HepG2 (cell line): ENCODE measurements at regions not wholly inside any gene's neighbourhood (a gene's known extent, or its start where the extent isn't known, plus 50 kb on each side); places are given as distances from the start of the nearest gene placed in this dataset.

Experiments used
- FOXK2 ChIP-seq: fragments of 450-650 bp; IDR thresholded peaks from 2 replicates; pipeline ENCODE4 v1.6.1; 2016
- FOXP1 ChIP-seq, 2 experiments: fragments of 450-650 bp in 1 of 2; IDR thresholded peaks; 2 replicates each; pipeline ENCODE4 v1.6.1; 2017 to 2018; ENCODE audit warnings: antibody characterized with exemption in 1 of 2
- GZF1 ChIP-seq: sonication (generic); formaldehyde crosslinking; IDR thresholded peaks from 2 replicates; pipeline ENCODE4 v1.5.1; 2020; ENCODE audit warnings: mild to moderate bottlenecking, missing genetic modification reagents
- HES4 ChIP-seq: sonication (generic); formaldehyde crosslinking; IDR thresholded peaks from 2 replicates; pipeline ENCODE4 v1.9.0; 2021; ENCODE audit warnings: mild to moderate bottlenecking, missing genetic modification reagents, borderline replicate concordance
- HMG20A ChIP-seq: IDR thresholded peaks from 2 replicates; pipeline ENCODE4 v1.6.1; 2016; ENCODE audit warnings: borderline replicate concordance
- HOXA3 ChIP-seq: sonication (generic); formaldehyde crosslinking; IDR thresholded peaks from 2 replicates; pipeline ENCODE4 v1.5.0; 2020; ENCODE audit warnings: missing genetic modification reagents
- MED1 ChIP-seq: sonication (generic); formaldehyde crosslinking; IDR thresholded peaks from 2 replicates; pipeline ENCODE4 v1.4.0; 2020; ENCODE audit warnings: missing genetic modification reagents
- MEIS2 ChIP-seq: sonication (generic); formaldehyde crosslinking; IDR thresholded peaks from 2 replicates; pipeline ENCODE4 v1.9.0; 2021; ENCODE audit warnings: mild to moderate bottlenecking, missing genetic modification reagents
- MXI1 ChIP-seq: IDR thresholded peaks from 3 replicates; pipeline ENCODE4 v1.6.1; 2012; ENCODE audit warnings: low read depth, low read length, inconsistent platforms, borderline replicate concordance
- NFIC ChIP-seq: IDR thresholded peaks from 2 replicates; pipeline ENCODE4 v1.6.1; 2012; ENCODE audit warnings: mild to moderate bottlenecking, low read length, inconsistent platforms
- NPAS2 ChIP-seq: sonication (generic); formaldehyde crosslinking; IDR thresholded peaks from 2 replicates; pipeline ENCODE4 v1.8.0; 2022; ENCODE audit warnings: mild to moderate bottlenecking, missing genetic modification reagents, borderline replicate concordance
- NR1H2 ChIP-seq: sonication (generic); formaldehyde crosslinking; IDR thresholded peaks from 2 replicates; pipeline ENCODE4 v1.8.1; 2022; ENCODE audit warnings: low read depth, missing genetic modification reagents, borderline replicate concordance
- RBM22 ChIP-seq: fragments of 200-400 bp; formaldehyde crosslinking; optimal IDR thresholded peaks from 2 replicates; pipeline ENCODE3; 2017; ENCODE audit warnings: mild to moderate bottlenecking, low read length, moderate library complexity
- SETDB1 ChIP-seq: sonication (generic); formaldehyde crosslinking; IDR thresholded peaks from 2 replicates; pipeline ENCODE4 v1.5.1; 2020; ENCODE audit warnings: missing genetic modification reagents, mild to moderate bottlenecking, borderline replicate concordance
- ZFY ChIP-seq: sonication (generic); formaldehyde crosslinking; IDR thresholded peaks from 2 replicates; pipeline ENCODE4 v1.4.0; 2020; ENCODE audit warnings: missing genetic modification reagents
- ZNF274 ChIP-seq: sonication (generic); formaldehyde crosslinking; IDR thresholded peaks from 2 replicates; pipeline ENCODE4 v1.5.1; 2020; ENCODE audit warnings: mild to moderate bottlenecking, missing genetic modification reagents
- ZNF431 ChIP-seq: sonication (generic); formaldehyde crosslinking; IDR thresholded peaks from 2 replicates; pipeline ENCODE4 v1.9.0; 2022; ENCODE audit warnings: missing genetic modification reagents, low read depth, mild to moderate bottlenecking, borderline replicate concordance
- ZNF549 ChIP-seq: sonication (generic); formaldehyde crosslinking; IDR thresholded peaks from 2 replicates; pipeline ENCODE4 v1.5.0; 2020; ENCODE audit warnings: missing genetic modification reagents
- ZNF629 ChIP-seq: sonication (generic); formaldehyde crosslinking; conservative IDR thresholded peaks from 2 replicates; pipeline ENCODE4 v1.5.0; 2020; ENCODE audit warnings: missing genetic modification reagents
- TF ChIP-seq, protein P1 (sequence below): IDR thresholded peaks from 2 replicates; pipeline ENCODE4 v1.6.1; 2018; ENCODE audit warnings: missing genetic modification reagents
- TF ChIP-seq, protein P2 (sequence below): sonication (generic); formaldehyde crosslinking; IDR thresholded peaks from 2 replicates; pipeline ENCODE4 v1.5.0; 2020; ENCODE audit warnings: mild to moderate bottlenecking, missing genetic modification reagents, borderline replicate concordance
- TF ChIP-seq, protein P3 (sequence below): sonication (generic); formaldehyde crosslinking; IDR thresholded peaks from 2 replicates; pipeline ENCODE4 v1.4.0; 2020; ENCODE audit warnings: missing genetic modification reagents
- TF ChIP-seq, protein P4 (sequence below): IDR thresholded peaks from 2 replicates; pipeline ENCODE4 v1.6.1; 2016; ENCODE audit warnings: low read depth
- TF ChIP-seq, protein P5 (sequence below): sonication (generic); formaldehyde crosslinking; IDR thresholded peaks from 2 replicates; pipeline ENCODE4 v1.4.0; 2020; ENCODE audit warnings: low read depth, mild to moderate bottlenecking, missing genetic modification reagents

DNA sequence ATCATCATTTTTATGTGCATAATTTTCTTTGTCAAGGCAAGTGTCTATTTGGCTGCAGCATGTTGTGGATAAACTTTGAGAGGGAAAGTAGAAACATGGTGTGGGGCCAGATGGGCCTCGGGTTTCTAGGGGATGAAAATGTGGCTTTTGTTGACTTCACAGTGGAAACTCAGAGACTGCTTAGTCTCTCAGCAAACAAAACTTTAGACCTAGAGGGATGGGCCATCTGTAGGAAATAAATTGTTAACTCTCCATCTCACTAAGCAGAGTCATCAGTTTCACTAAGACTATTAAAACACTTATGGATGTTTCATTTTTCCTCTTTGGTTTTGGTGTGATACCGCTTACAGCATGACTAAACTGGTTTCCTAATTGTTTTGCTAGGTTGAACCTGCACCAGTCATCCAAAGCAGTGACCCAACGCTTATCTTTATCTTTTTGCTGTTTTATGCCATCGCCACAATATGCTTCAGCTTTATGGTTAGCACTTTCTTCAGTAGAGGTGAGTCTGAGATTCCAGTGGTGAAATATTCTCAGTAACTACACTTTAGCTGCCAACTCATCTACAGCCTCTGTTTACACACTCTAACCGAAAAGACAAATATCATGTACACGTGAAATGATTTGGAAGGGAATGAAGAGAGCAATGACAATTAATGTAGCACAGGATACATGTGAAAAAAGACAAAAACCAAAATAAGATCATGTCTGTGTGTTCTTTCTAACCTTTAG lies 60.6 kb upstream of the CRYM start (continued):
- TF ChIP-seq ZFY (CRISPR knock-in tag): peak; percentile 47
- no peak for TF ChIP-seq SETDB1 (CRISPR knock-in tag)
- TF ChIP-seq MED1: peak; percentile 63
- TF ChIP-seq ZNF629 (CRISPR knock-in tag): no peak
- 0 out of 2 replicates have a peak, but pooled peaks have one; percentile 32 for TF ChIP-seq MEIS2 (CRISPR knock-in tag)
- TF ChIP-seq HES4: no peak
- TF ChIP-seq HOXA3 (CRISPR knock-in tag): peak; percentile 53; the same call in 1 of the 2 replicates
- TF ChIP-seq NR1H2 (CRISPR knock-in tag): no peak
- no peak for TF ChIP-seq ZNF274 (CRISPR knock-in tag)
- TF ChIP-seq ZNF431: no peak
- TF ChIP-seq GZF1 (CRISPR knock-in tag): peak; percentile 63; the same call in 1 of the 2 replicates
- TF ChIP-seq, protein P1, sequence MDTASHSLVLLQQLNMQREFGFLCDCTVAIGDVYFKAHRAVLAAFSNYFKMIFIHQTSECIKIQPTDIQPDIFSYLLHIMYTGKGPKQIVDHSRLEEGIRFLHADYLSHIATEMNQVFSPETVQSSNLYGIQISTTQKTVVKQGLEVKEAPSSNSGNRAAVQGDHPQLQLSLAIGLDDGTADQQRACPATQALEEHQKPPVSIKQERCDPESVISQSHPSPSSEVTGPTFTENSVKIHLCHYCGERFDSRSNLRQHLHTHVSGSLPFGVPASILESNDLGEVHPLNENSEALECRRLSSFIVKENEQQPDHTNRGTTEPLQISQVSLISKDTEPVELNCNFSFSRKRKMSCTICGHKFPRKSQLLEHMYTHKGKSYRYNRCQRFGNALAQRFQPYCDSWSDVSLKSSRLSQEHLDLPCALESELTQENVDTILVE: no peak; the same call in 1 of the 2 replicates
- TF ChIP-seq FOXK2: no peak
- TF ChIP-seq FOXP1 (IDR thresholded peaks at IDR 0.05): no peak
- TF ChIP-seq FOXP1 (CRISPR knock-in tag; IDR thresholded peaks at IDR 0.05): peak; percentile 20; the same call in 1 of the 2 replicates
- no peak; the same call in 2 of the 3 replicates for TF ChIP-seq MXI1
- TF ChIP-seq NFIC: peak; percentile 67
- TF ChIP-seq, protein P2, sequence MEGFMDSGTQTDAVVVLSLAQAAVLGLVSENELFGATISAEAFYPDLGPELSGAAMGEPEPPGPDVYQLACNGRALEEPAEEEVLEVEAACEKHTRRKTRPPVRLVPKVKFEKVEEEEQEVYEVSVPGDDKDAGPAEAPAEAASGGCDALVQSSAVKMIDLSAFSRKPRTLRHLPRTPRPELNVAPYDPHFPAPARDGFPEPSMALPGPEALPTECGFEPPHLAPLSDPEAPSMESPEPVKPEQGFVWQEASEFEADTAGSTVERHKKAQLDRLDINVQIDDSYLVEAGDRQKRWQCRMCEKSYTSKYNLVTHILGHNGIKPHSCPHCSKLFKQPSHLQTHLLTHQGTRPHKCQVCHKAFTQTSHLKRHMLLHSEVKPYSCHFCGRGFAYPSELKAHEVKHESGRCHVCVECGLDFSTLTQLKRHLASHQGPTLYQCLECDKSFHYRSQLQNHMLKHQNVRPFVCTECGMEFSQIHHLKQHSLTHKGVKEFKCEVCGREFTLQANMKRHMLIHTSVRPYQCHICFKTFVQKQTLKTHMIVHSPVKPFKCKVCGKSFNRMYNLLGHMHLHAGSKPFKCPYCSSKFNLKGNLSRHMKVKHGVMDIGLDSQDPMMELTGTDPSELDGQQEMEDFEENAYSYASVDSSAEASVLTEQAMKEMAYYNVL (CRISPR knock-in tag): peak; percentile 72; the same call in 1 of the 2 replicates
- TF ChIP-seq, protein P3, sequence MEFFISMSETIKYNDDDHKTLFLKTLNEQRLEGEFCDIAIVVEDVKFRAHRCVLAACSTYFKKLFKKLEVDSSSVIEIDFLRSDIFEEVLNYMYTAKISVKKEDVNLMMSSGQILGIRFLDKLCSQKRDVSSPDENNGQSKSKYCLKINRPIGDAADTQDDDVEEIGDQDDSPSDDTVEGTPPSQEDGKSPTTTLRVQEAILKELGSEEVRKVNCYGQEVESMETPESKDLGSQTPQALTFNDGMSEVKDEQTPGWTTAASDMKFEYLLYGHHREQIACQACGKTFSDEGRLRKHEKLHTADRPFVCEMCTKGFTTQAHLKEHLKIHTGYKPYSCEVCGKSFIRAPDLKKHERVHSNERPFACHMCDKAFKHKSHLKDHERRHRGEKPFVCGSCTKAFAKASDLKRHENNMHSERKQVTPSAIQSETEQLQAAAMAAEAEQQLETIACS (CRISPR knock-in tag): no peak
- TF ChIP-seq, protein P4, sequence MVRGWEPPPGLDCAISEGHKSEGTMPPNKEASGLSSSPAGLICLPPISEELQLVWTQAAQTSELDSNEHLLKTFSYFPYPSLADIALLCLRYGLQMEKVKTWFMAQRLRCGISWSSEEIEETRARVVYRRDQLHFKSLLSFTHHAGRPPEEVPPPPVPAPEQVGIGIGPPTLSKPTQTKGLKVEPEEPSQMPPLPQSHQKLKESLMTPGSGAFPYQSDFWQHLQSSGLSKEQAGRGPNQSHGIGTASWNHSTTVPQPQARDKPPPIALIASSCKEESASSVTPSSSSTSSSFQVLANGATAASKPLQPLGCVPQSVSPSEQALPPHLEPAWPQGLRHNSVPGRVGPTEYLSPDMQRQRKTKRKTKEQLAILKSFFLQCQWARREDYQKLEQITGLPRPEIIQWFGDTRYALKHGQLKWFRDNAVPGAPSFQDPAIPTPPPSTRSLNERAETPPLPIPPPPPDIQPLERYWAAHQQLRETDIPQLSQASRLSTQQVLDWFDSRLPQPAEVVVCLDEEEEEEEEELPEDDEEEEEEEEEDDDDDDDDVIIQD (CRISPR knock-in tag): peak; percentile 39; the same call in 1 of the 2 replicates
- TF ChIP-seq RBM22: no peak
- peak; percentile 34; the same call in 1 of the 2 replicates for TF ChIP-seq HMG20A (CRISPR knock-in tag)
- no peak for TF ChIP-seq ZNF549 (CRISPR knock-in tag)
- no peak for TF ChIP-seq NPAS2 (CRISPR knock-in tag)
- TF ChIP-seq, protein P5, sequence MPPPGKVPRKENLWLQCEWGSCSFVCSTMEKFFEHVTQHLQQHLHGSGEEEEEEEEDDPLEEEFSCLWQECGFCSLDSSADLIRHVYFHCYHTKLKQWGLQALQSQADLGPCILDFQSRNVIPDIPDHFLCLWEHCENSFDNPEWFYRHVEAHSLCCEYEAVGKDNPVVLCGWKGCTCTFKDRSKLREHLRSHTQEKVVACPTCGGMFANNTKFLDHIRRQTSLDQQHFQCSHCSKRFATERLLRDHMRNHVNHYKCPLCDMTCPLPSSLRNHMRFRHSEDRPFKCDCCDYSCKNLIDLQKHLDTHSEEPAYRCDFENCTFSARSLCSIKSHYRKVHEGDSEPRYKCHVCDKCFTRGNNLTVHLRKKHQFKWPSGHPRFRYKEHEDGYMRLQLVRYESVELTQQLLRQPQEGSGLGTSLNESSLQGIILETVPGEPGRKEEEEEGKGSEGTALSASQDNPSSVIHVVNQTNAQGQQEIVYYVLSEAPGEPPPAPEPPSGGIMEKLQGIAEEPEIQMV: no peak
